PFSK-1 (cell line): ENCODE measurements at regions not wholly inside any gene's neighbourhood (a gene's known extent, or its start where the extent isn't known, plus 50 kb on each side); places are given as distances from the start of the nearest gene placed in this dataset.

Experiments used
- POLR2AphosphoS5 ChIP-seq: IDR thresholded peaks from 2 replicates; pipeline ENCODE4 v1.6.1; 2012; ENCODE audit warnings: low read depth, mild to moderate bottlenecking, control low read depth, low read length, moderate library complexity
- SIN3A ChIP-seq: IDR thresholded peaks from 2 replicates; pipeline ENCODE4 v1.6.1; 2012; ENCODE audit warnings: mild to moderate bottlenecking, low read length, moderate library complexity, borderline replicate concordance; ENCODE audit not compliant: insufficient read depth
- TAF1 ChIP-seq: IDR thresholded peaks from 2 replicates; pipeline ENCODE4 v1.6.1; 2012; ENCODE audit warnings: low read length, control low read depth, borderline replicate concordance; ENCODE audit not compliant: insufficient read depth
- TF ChIP-seq, protein P1 (sequence below), 2 experiments: IDR thresholded peaks; 2 replicates each; pipeline versions ENCODE4 v1.6.1 to v1.8.0; 2011 to 2012; ENCODE audit warnings: low read depth in 2 of 2, low read length in 2 of 2, control low read depth in 1 of 2, inconsistent platforms in 1 of 2, mild to moderate bottlenecking in 1 of 2, moderate library complexity in 1 of 2; ENCODE audit not compliant: insufficient read depth in 1 of 2

DNA sequence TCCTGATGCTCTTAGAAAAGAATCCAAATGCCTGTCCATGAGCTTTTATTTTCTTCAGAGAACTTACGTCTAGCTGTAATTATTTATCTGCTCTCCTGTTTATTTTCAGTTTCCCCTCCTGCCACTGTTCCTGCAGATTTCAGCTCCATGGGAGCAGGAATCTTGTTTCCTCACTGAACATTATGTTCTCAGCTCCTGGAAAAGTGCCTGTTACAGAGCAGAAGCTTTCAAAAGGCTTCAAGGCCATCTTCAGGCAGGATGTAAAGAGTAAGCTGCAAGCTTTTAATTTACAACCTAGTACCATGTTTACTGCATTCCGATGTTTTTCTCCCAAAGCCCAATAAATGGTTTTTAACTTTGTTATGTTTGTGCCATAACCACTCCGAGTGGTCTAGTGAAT, 98.4 kb upstream of the BTG1 start:
- TF ChIP-seq SIN3A (no peak), TAF1 (no peak), POLR2AphosphoS5 (no peak)
- TF ChIP-seq, protein P1, sequence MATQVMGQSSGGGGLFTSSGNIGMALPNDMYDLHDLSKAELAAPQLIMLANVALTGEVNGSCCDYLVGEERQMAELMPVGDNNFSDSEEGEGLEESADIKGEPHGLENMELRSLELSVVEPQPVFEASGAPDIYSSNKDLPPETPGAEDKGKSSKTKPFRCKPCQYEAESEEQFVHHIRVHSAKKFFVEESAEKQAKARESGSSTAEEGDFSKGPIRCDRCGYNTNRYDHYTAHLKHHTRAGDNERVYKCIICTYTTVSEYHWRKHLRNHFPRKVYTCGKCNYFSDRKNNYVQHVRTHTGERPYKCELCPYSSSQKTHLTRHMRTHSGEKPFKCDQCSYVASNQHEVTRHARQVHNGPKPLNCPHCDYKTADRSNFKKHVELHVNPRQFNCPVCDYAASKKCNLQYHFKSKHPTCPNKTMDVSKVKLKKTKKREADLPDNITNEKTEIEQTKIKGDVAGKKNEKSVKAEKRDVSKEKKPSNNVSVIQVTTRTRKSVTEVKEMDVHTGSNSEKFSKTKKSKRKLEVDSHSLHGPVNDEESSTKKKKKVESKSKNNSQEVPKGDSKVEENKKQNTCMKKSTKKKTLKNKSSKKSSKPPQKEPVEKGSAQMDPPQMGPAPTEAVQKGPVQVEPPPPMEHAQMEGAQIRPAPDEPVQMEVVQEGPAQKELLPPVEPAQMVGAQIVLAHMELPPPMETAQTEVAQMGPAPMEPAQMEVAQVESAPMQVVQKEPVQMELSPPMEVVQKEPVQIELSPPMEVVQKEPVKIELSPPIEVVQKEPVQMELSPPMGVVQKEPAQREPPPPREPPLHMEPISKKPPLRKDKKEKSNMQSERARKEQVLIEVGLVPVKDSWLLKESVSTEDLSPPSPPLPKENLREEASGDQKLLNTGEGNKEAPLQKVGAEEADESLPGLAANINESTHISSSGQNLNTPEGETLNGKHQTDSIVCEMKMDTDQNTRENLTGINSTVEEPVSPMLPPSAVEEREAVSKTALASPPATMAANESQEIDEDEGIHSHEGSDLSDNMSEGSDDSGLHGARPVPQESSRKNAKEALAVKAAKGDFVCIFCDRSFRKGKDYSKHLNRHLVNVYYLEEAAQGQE (IDR thresholded peaks at IDR 0.05; ENCODE audit: insufficient read depth in 1 of 2, low read depth in 2 of 2, low read length in 2 of 2) = no peak
